H9 (cell line): ENCODE measurements at regions not wholly inside any gene's neighbourhood (a gene's known extent, or its start where the extent isn't known, plus 50 kb on each side); places are given as distances from the start of the nearest gene placed in this dataset.

Source experiments
- DNase-seq: peaks from one replicate; pipeline ENCODE4 v3.0.0-alpha.2; 2017
- H2AFZ ChIP-seq: one replicate; pipeline ENCODE4 v1.6.1; 2013; ENCODE audit warnings: mild to moderate bottlenecking, low read length, control low read depth, moderate library complexity
- H2AK5ac ChIP-seq: 2 replicates; pipeline ENCODE4 v1.6.1; 2013; ENCODE audit warnings: low read length, control low read depth, mixed read lengths; ENCODE audit not compliant: insufficient read length
- H2BK120ac ChIP-seq: one replicate; pipeline ENCODE4 v1.6.1; 2013; ENCODE audit warnings: low read depth, mild to moderate bottlenecking, low read length, control low read depth, inconsistent platforms; ENCODE audit not compliant: poor library complexity, severe bottlenecking
- H2BK12ac ChIP-seq: 2 replicates; pipeline ENCODE4 v1.6.1; 2013; ENCODE audit warnings: low read length, control low read depth, mixed read lengths, low read depth; ENCODE audit not compliant: insufficient read length
- H2BK15ac ChIP-seq: 2 replicates; pipeline ENCODE4 v1.6.1; 2013; ENCODE audit warnings: low read depth, low read length, control low read depth
- H2BK20ac ChIP-seq: one replicate; pipeline ENCODE4 v1.6.1; 2013; ENCODE audit warnings: low read depth, mild to moderate bottlenecking, low read length, control low read depth, inconsistent platforms; ENCODE audit not compliant: poor library complexity, severe bottlenecking
- H2BK5ac ChIP-seq: 2 replicates; pipeline ENCODE4 v1.6.1; 2013; ENCODE audit warnings: low read length, control low read depth, mixed read lengths; ENCODE audit not compliant: insufficient read length
- H3K14ac ChIP-seq: 2 replicates; pipeline ENCODE4 v1.6.1; 2013; ENCODE audit warnings: low read length, control low read depth; ENCODE audit not compliant: insufficient read depth
- H3K18ac ChIP-seq: 2 replicates; pipeline ENCODE4 v1.6.1; 2013; ENCODE audit warnings: low read depth, mild to moderate bottlenecking, mixed read lengths, low read length, control low read depth; ENCODE audit not compliant: insufficient read length
- H3K23ac ChIP-seq: 2 replicates; pipeline ENCODE4 v1.6.1; 2013; ENCODE audit warnings: low read length, control low read depth, mixed read lengths, low read depth; ENCODE audit not compliant: insufficient read length
- H3K23me2 ChIP-seq: 2 replicates; pipeline ENCODE4 v1.6.1; 2013; ENCODE audit warnings: low read depth, mild to moderate bottlenecking, mixed read lengths, low read length, control low read depth; ENCODE audit not compliant: insufficient read length, poor library complexity, severe bottlenecking
- H3K27ac ChIP-seq: 2 replicates; pipeline ENCODE4 v1.5.1; 2013; ENCODE audit warnings: low read length, control low read depth, mixed read lengths, low read depth; ENCODE audit not compliant: insufficient read length
- H3K27me3 ChIP-seq: 2 replicates; pipeline ENCODE4 v1.6.1; 2013; ENCODE audit warnings: low read length, control low read depth, inconsistent platforms; ENCODE audit not compliant: insufficient read depth
- H3K4ac ChIP-seq: 2 replicates; pipeline ENCODE4 v1.6.1; 2013; ENCODE audit warnings: low read depth, mild to moderate bottlenecking, control low read depth, inconsistent platforms, low read length, moderate library complexity
- H3K4me1 ChIP-seq: 2 replicates; pipeline ENCODE4 v1.6.1; 2013; ENCODE audit warnings: low read length, control low read depth, inconsistent platforms; ENCODE audit not compliant: insufficient read depth
- H3K4me2 ChIP-seq: 2 replicates; pipeline ENCODE4 v1.6.1; 2013; ENCODE audit warnings: low read length, control low read depth, mixed read lengths; ENCODE audit not compliant: insufficient read length, insufficient read depth
- H3K56ac ChIP-seq: 2 replicates; pipeline ENCODE4 v1.6.1; 2013; ENCODE audit warnings: low read depth, mild to moderate bottlenecking, mixed read lengths, low read length, control low read depth; ENCODE audit not compliant: insufficient read length
- H3K79me1 ChIP-seq: 2 replicates; pipeline ENCODE4 v1.6.1; 2013; ENCODE audit warnings: low read depth, mild to moderate bottlenecking, moderate library complexity, low read length, control low read depth, inconsistent platforms; ENCODE audit not compliant: insufficient read depth, poor library complexity, severe bottlenecking
- H3K79me2 ChIP-seq: 2 replicates; pipeline ENCODE4 v1.6.1; 2013; ENCODE audit warnings: low read length, control low read depth, inconsistent platforms; ENCODE audit not compliant: insufficient read depth
- H3K9ac ChIP-seq: 2 replicates; pipeline ENCODE4 v1.6.1; 2013; ENCODE audit warnings: low read length, control low read depth, mixed read lengths; ENCODE audit not compliant: insufficient read length; ENCODE audit errors: extremely low read depth
- H3K9me3 ChIP-seq: one replicate; pipeline ENCODE4 v1.6.1; 2013; ENCODE audit warnings: low read depth, low read length, inconsistent platforms; ENCODE audit not compliant: control insufficient read depth
- H3T11ph ChIP-seq: one replicate; pipeline ENCODE4 v1.6.1; 2013; ENCODE audit warnings: mild to moderate bottlenecking, low read length, control low read depth, inconsistent platforms
- H4K20me1 ChIP-seq: one replicate; pipeline ENCODE4 v1.6.1; 2013; ENCODE audit not compliant: control insufficient read depth, insufficient read length, insufficient read depth
- H4K5ac ChIP-seq: 2 replicates; pipeline ENCODE4 v1.6.1; 2013; ENCODE audit warnings: low read depth, mild to moderate bottlenecking, mixed read lengths, low read length, control low read depth; ENCODE audit not compliant: insufficient read length
- H4K8ac ChIP-seq: replicated peaks from 2 replicates; pipeline ENCODE4 v1.6.1; 2013; ENCODE audit warnings: low read length, control low read depth, mixed read lengths, low read depth; ENCODE audit not compliant: insufficient read length
- H4K91ac ChIP-seq: 2 replicates; pipeline ENCODE4 v1.6.1; 2013; ENCODE audit warnings: low read depth, mild to moderate bottlenecking, moderate library complexity, mixed read lengths, low read length, control low read depth; ENCODE audit not compliant: insufficient read length
- H3K27ac Mint-ChIP-seq, 3 experiments: 2 replicates in 2 of 3; 3 replicates in 1 of 3; pipeline ENCODE4 v1.8.0; 2020 to 2021; ENCODE audit warnings: mixed read lengths in 3 of 3, mild to moderate bottlenecking in 1 of 3, moderate library complexity in 1 of 3
- H3K27me3 Mint-ChIP-seq: 2 replicates; pipeline ENCODE4 v1.8.0; 2021; ENCODE audit warnings: low read depth, mild to moderate bottlenecking, moderate library complexity, mixed read lengths
- H3K36me3 Mint-ChIP-seq, 3 experiments: 2 replicates in 2 of 3; 3 replicates in 1 of 3; pipeline ENCODE4 v1.8.0; 2020 to 2021; ENCODE audit warnings: low read depth in 3 of 3, mixed read lengths in 3 of 3; ENCODE audit not compliant: insufficient read depth in 1 of 3
- H3K4me1 Mint-ChIP-seq, 2 experiments: 2 replicates each; pipeline ENCODE4 v1.8.0; 2020; ENCODE audit warnings: mixed read lengths in 2 of 2
- H3K4me3 Mint-ChIP-seq, 2 experiments: 2 replicates in 1 of 2; 3 replicates in 1 of 2; pipeline ENCODE4 v1.8.0; 2020 to 2021; ENCODE audit warnings: mild to moderate bottlenecking in 2 of 2, mixed read lengths in 2 of 2, moderate library complexity in 1 of 2
- H3K9me3 Mint-ChIP-seq, 2 experiments: 2 replicates in 1 of 2; 3 replicates in 1 of 2; pipeline ENCODE4 v1.8.0; 2020; ENCODE audit warnings: mild to moderate bottlenecking in 2 of 2, mixed read lengths in 2 of 2, moderate library complexity in 1 of 2
- CTCF ChIP-seq: fragments of 200-600 bp; sonication (generic); conservative IDR thresholded peaks from 3 replicates; pipeline ENCODE4 v1.8.0; 2021; ENCODE audit warnings: antibody characterized with exemption, mild to moderate bottlenecking
- WGBS: extraction: QIAGEN DNeasy Blood & Tissue Kit; methylation state at CpG from one replicate; pipeline ENCODE4 v1.1.7; 2013; ENCODE audit warnings: missing lambda C conversion rate, low lambda C conversion rate, mixed read lengths; ENCODE audit not compliant: insufficient read length; ENCODE audit errors: extremely low coverage; 5-methylcytosine and 5-hydroxymethylcytosine counted together

- no peak overlapping the region for H3K4ac ChIP-seq
- H3K9me3 Mint-ChIP-seq = no peaks in the 10 kb centered on the region
Observed at GRCh38 chr17:77768248-77768852, 190.2 kb upstream of the TNRC6C start.

More at GRCh38 chr17:77768248-77768852, 190.2 kb upstream of the TNRC6C start:
- DNase-seq = no peak
- Mint-ChIP-seq H3K4me3 (no peak overlapping the region), H3K4me1 (peaks cover 36 to 38% of the 10 kb centered on the region in 2 experiments), H3K27ac (no peak overlapping the region), H3K36me3 (no peaks in the 10 kb centered on the region), H3K27me3 (peaks cover 41% of the 10 kb centered on the region)
- Histone ChIP-seq H3K27ac (no peak overlapping the region), H2AFZ (no peak overlapping the region), H3K23ac (no peak overlapping the region), H4K8ac (no peak overlapping the region), H3K79me2 (no peaks in the 10 kb centered on the region), H3K9me3 (no peaks in the 10 kb centered on the region), H4K5ac (no peak overlapping the region), H3K9ac (no peak overlapping the region), H2BK15ac (no peak overlapping the region), H3K56ac (no peak overlapping the region), H3K4me1 (peaks cover 2% of the 10 kb centered on the region; the same call in 1 of the 2 replicates), H2BK120ac (no peak overlapping the region), H3K4me2 (no peak overlapping the region), H3K18ac (no peak overlapping the region), H2AK5ac (no peak overlapping the region), H3K23me2 (no peaks in the 10 kb centered on the region), H4K91ac (no peak overlapping the region), H2BK12ac (no peak overlapping the region), H3T11ph (no peak overlapping the region), H3K27me3 (no peaks in the 10 kb centered on the region), H2BK20ac (no peak overlapping the region), H3K14ac (no peak overlapping the region; the same call in 1 of the 2 replicates), H3K79me1 (no peaks in the 10 kb centered on the region), H4K20me1 (no peaks in the 10 kb centered on the region), H2BK5ac (no peak overlapping the region)
- no peak for TF ChIP-seq CTCF
- no CpG with 5 or more reads among the region's 14 CpGs for WGBS
